HEK293T (cell line): ENCODE measurements at regions not wholly inside any gene's neighbourhood (a gene's known extent, or its start where the extent isn't known, plus 50 kb on each side); places are given as distances from the start of the nearest gene placed in this dataset.

Source experiments
- BHLHE40 ChIP-seq: fragments of 450-650 bp; IDR thresholded peaks from 2 replicates; pipeline ENCODE4 v1.6.1; 2016; ENCODE audit warnings: mild to moderate bottlenecking, moderate library complexity, borderline replicate concordance
- CTBP1 ChIP-seq: fragments of 450-650 bp; IDR thresholded peaks from 2 replicates; pipeline ENCODE4 v1.6.1; 2016; ENCODE audit warnings: borderline replicate concordance
- ELF4 ChIP-seq: fragments of 450-650 bp; IDR thresholded peaks from 2 replicates; pipeline ENCODE4 v1.6.1; 2017; ENCODE audit warnings: antibody characterized with exemption
- HDGF ChIP-seq: fragments of 450-650 bp; IDR thresholded peaks from 2 replicates; pipeline ENCODE4 v1.6.1; 2017; ENCODE audit warnings: antibody characterized with exemption, borderline replicate concordance
- L3MBTL2 ChIP-seq: fragments of 450-650 bp; conservative IDR thresholded peaks from 2 replicates; pipeline ENCODE4 v1.6.1; 2016; ENCODE audit warnings: mild to moderate bottlenecking
- LEF1 ChIP-seq: fragments of 450-650 bp; IDR thresholded peaks from 2 replicates; pipeline ENCODE4 v1.6.1; 2017; ENCODE audit warnings: mild to moderate bottlenecking, borderline replicate concordance
- SP1 ChIP-seq: fragments of 450-650 bp; IDR thresholded peaks from 2 replicates; pipeline ENCODE4 v1.6.1; 2017
- SUZ12 ChIP-seq: fragments of 450-650 bp; IDR thresholded peaks from 2 replicates; pipeline ENCODE4 v1.6.1; 2016; ENCODE audit warnings: mild to moderate bottlenecking

DNA sequence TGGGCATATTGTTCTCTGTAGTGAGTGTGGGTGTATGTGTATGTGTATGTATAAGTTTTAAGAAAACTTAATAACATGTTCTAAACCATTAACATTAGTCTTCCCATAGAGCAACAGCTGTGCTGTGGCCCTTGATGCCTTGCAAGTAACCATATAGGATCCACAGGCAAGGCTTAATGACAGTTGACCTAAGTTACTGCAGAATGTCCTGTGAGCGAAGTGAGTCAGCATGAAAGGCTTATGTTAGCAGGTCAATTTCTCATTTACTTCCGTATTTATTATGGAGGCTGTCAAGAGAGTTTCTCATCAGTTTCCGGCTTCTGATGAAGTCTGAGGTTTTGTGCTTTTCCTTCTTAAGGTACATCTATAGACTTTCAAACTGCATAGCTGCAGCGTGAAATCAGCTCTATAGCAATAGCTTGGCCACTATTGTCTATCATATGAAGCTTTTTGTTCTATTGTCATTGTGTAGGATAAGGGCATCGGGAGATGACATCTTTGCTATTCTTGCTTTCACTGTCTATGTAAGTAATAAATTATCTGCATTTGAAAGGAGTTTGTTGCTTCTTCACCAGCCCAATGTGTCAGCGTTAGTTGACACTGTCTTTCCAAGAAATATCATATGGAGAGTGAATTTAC, 1153.4 kb upstream of the AGA start:
- TF ChIP-seq LEF1 (no peak), HDGF (no peak), SP1 (no peak), L3MBTL2 (no peak), BHLHE40 (no peak), CTBP1 (no peak), ELF4 (no peak), SUZ12 (no peak)
